ENCODE measurements at regions not wholly inside any gene's neighbourhood (a gene's known extent, or its start where the extent isn't known, plus 50 kb on each side); places are given as distances from the start of the nearest gene placed in this dataset.

- peaks cover 0 to 3% (median 0%) of the 10 kb centered on the region in 11 donors for H3K9me3 Mint-ChIP-seq
- DNase-seq = no peak
- Histone ChIP-seq H3K36me3 (ENCODE audit: control insufficient read depth in 2 of 3, insufficient read depth in 3 of 3, low read length in 3 of 3) (no peaks in the 10 kb centered on the region), H3K27ac (ENCODE audit: low read depth, low read length) (no peak overlapping the region), H3K4me1 (ENCODE audit: control insufficient read depth in 2 of 2, insufficient read depth in 2 of 2, low read length in 2 of 2) (no peaks in the 10 kb centered on the region), H3K27me3 (ENCODE audit: control insufficient read depth in 2 of 2, insufficient read depth in 2 of 2, low read length in 2 of 2) (no peaks in the 10 kb centered on the region), H3K4me3 (ENCODE audit: low read length) (no peak overlapping the region), H3K9me3 (ENCODE audit: control insufficient read depth in 2 of 3, low read length in 3 of 3) (no peaks in the 10 kb centered on the region)
- no peak overlapping the region for H3K27ac Mint-ChIP-seq
- no peaks in the 10 kb centered on the region for H3K36me3 Mint-ChIP-seq
- ChIA-PET POLR2A (no interaction called here), CTCF (no interaction called here)
- ATAC-seq = no peak
- H3K27me3 Mint-ChIP-seq = no peaks in the 10 kb centered on the region
- H3K4me1 Mint-ChIP-seq = no peaks in the 10 kb centered on the region
- intact Hi-C loops (cut with micrococcal nuclease) = no loop called here
- no peak overlapping the region for H3K4me3 Mint-ChIP-seq
These were observed 571.7 kb upstream of the FANCL start for GRCh38 chr2:58812771-58813344.

GRCh38 chr2:58805126-58805525 lies 564.0 kb upstream of the FANCL start:
- Histone ChIP-seq H3K4me3 (ENCODE audit: low read length) (no peak overlapping the region), H3K9me3 (ENCODE audit: control insufficient read depth in 2 of 3, low read length in 3 of 3) (no peaks in the 10 kb centered on the region), H3K27ac (ENCODE audit: low read depth, low read length) (no peak overlapping the region), H3K36me3 (ENCODE audit: control insufficient read depth in 2 of 3, insufficient read depth in 3 of 3, low read length in 3 of 3) (no peaks in the 10 kb centered on the region), H3K27me3 (ENCODE audit: control insufficient read depth in 2 of 2, insufficient read depth in 2 of 2, low read length in 2 of 2) (no peaks in the 10 kb centered on the region), H3K4me1 (ENCODE audit: control insufficient read depth in 2 of 2, insufficient read depth in 2 of 2, low read length in 2 of 2) (no peaks in the 10 kb centered on the region)
- H3K27me3 Mint-ChIP-seq = no peaks in the 10 kb centered on the region
- ATAC-seq (no peak), DNase-seq (no peak)
- peaks cover 0 to 9% (median 0%) of the 10 kb centered on the region in 11 donors for H3K9me3 Mint-ChIP-seq
- intact Hi-C loops (cut with micrococcal nuclease) = no loop called here
- no peak overlapping the region for H3K4me3 Mint-ChIP-seq
- no peak overlapping the region for H3K27ac Mint-ChIP-seq
- H3K36me3 Mint-ChIP-seq = no peaks in the 10 kb centered on the region
- POLR2A ChIA-PET = no interaction called here
- CTCF ChIA-PET = no interaction called here
- no peaks in the 10 kb centered on the region for H3K4me1 Mint-ChIP-seq

GRCh38 chr2:58803192-58803591 lies 562.1 kb upstream of the FANCL start:
- no peaks in the 10 kb centered on the region for H3K27me3 ChIP-seq (ENCODE audit: control insufficient read depth in 2 of 2, insufficient read depth in 2 of 2, low read length in 2 of 2)
- DNase-seq (no peak), ATAC-seq (no peak)
- H3K4me1 ChIP-seq (ENCODE audit: control insufficient read depth in 2 of 2, insufficient read depth in 2 of 2, low read length in 2 of 2) = no peaks in the 10 kb centered on the region
- POLR2A ChIA-PET = no interaction called here
- Mint-ChIP-seq H3K27me3 (no peaks in the 10 kb centered on the region), H3K36me3 (no peaks in the 10 kb centered on the region), H3K27ac (no peak overlapping the region), H3K4me1 (no peaks in the 10 kb centered on the region), H3K9me3 (peaks cover 0 to 9% (median 0%) of the 10 kb centered on the region in 11 donors), H3K4me3 (no peak overlapping the region)
- no peaks in the 10 kb centered on the region for H3K9me3 ChIP-seq (ENCODE audit: control insufficient read depth in 2 of 3, low read length in 3 of 3)
- CTCF ChIA-PET = no interaction called here
- H3K4me3 ChIP-seq (ENCODE audit: low read length) = no peak overlapping the region
- intact Hi-C loops (cut with micrococcal nuclease) = no loop called here
- no peaks in the 10 kb centered on the region for H3K36me3 ChIP-seq (ENCODE audit: control insufficient read depth in 2 of 3, insufficient read depth in 3 of 3, low read length in 3 of 3)
- no peak overlapping the region for H3K27ac ChIP-seq (ENCODE audit: low read depth, low read length)

DNA sequence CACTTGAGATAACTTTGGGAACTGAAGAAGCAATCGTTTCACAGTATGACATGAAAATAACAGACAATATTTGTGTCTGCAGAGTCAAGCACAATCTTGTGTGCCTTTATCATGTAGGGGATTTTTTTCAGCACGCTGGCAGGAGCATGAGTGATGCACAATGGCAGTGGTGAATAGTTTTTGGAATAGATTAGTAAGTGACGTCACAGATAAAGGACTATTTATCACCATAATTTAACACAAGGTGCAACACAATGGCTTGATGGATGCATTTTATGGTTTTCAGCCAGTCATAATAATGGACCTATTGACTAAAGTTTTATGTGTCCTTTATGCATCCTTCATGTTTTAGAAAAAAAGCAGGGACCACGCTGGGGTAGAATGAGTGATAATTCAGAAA lies 559.8 kb upstream of the FANCL start:
- ATAC-seq (no peak), DNase-seq (no peak)
- H3K27ac ChIP-seq (ENCODE audit: low read depth, low read length) = no peak overlapping the region
- no peaks in the 10 kb centered on the region for H3K4me1 Mint-ChIP-seq
- H3K27me3 ChIP-seq (ENCODE audit: control insufficient read depth in 2 of 2, insufficient read depth in 2 of 2, low read length in 2 of 2) = no peaks in the 10 kb centered on the region
- intact Hi-C loops (cut with micrococcal nuclease) = no loop called here
- no peaks in the 10 kb centered on the region for H3K4me1 ChIP-seq (ENCODE audit: control insufficient read depth in 2 of 2, insufficient read depth in 2 of 2, low read length in 2 of 2)
- H3K36me3 Mint-ChIP-seq = no peaks in the 10 kb centered on the region
- H3K9me3 Mint-ChIP-seq = peaks cover 0 to 9% (median 0%) of the 10 kb centered on the region in 11 donors
- POLR2A ChIA-PET = no interaction called here
- no peak overlapping the region for H3K4me3 Mint-ChIP-seq
- no peaks in the 10 kb centered on the region for H3K9me3 ChIP-seq (ENCODE audit: control insufficient read depth in 2 of 3, low read length in 3 of 3)
- no peaks in the 10 kb centered on the region for H3K27me3 Mint-ChIP-seq
- no peak overlapping the region for H3K27ac Mint-ChIP-seq
- no peaks in the 10 kb centered on the region for H3K36me3 ChIP-seq (ENCODE audit: control insufficient read depth in 2 of 3, insufficient read depth in 3 of 3, low read length in 3 of 3)
- H3K4me3 ChIP-seq (ENCODE audit: low read length) = no peak overlapping the region
- CTCF ChIA-PET = no interaction called here

DNA sequence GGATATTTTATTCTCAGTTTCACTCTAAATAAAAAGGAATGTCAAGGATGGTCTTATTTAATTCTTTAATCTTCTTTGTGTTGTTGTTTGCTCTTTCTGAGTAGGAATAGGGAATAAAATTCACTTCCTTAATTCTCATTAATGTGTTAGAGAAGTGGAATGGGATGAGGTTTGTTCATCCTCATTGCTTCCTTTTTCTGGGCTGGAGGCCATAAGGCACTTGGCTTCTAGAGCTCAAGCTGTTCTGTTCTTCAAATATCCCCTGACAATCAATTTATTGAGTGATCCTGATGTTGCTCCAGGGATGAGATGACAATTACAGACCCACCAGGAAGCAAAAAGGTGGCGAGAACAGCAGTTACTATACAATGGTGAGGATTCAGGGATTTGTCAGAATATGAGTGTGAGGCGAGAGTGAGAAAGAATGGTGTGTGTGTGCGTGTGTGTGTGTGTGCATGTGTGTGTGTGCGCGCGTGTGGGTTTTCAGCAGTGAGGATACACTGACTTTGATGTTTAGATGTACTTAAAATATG lies 557.6 kb upstream of the FANCL start:
- H3K4me1 ChIP-seq (ENCODE audit: control insufficient read depth in 2 of 2, insufficient read depth in 2 of 2, low read length in 2 of 2) = no peaks in the 10 kb centered on the region
- ChIA-PET POLR2A (no interaction called here), CTCF (no interaction called here)
- no peak overlapping the region for H3K27ac ChIP-seq (ENCODE audit: low read depth, low read length)
- no peak overlapping the region for H3K4me3 Mint-ChIP-seq
- no peak for ATAC-seq
- H3K36me3 ChIP-seq (ENCODE audit: control insufficient read depth in 2 of 3, insufficient read depth in 3 of 3, low read length in 3 of 3) = no peaks in the 10 kb centered on the region
- no peaks in the 10 kb centered on the region for H3K27me3 Mint-ChIP-seq
- no peak overlapping the region for H3K27ac Mint-ChIP-seq
- intact Hi-C loops (cut with micrococcal nuclease) = no loop called here
- no peaks in the 10 kb centered on the region for H3K9me3 Mint-ChIP-seq
- no peaks in the 10 kb centered on the region for H3K36me3 Mint-ChIP-seq
- no peak overlapping the region for H3K4me3 ChIP-seq (ENCODE audit: low read length)
- no peak for DNase-seq
- no peaks in the 10 kb centered on the region for H3K27me3 ChIP-seq (ENCODE audit: control insufficient read depth in 2 of 2, insufficient read depth in 2 of 2, low read length in 2 of 2)
- H3K4me1 Mint-ChIP-seq = no peaks in the 10 kb centered on the region
- H3K9me3 ChIP-seq (ENCODE audit: control insufficient read depth in 2 of 3, low read length in 3 of 3) = no peaks in the 10 kb centered on the region

DNA sequence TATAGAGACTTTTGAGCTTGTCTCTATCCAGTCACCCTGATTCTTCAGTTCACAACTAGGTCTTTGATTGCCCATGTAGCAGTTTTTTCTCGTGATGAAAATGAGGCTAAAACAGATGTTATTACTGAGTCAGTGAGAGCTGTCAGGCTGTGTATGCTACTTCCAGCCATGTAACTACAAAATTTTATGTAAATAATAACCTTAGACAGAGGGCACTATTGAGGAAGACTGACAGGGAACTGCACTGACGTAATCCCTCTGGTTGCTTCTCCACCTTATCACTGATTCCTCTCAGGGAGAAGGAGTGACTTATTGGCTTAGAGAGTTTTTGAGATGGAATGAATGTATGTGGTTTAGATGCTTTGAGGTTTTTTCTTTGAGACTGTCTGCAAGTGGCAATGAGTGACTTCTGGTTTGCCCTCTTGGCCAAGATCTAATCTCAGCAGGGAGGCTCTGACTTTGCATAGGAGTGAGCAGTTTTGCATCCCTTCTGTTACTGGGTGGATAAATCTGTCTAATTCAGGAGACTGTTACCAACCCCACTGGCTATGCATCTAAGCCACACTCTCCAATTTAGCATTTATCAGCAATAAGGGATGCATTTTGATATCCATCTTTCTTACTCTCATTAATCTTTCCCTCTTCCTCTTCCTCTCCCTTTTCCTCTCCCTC lies 555.2 kb upstream of the FANCL start:
- Mint-ChIP-seq H3K4me3 (no peak overlapping the region), H3K9me3 (peaks cover 0 to 3% (median 0%) of the 10 kb centered on the region in 11 donors), H3K27me3 (peaks cover 0 to 3% (median 0%) of the 10 kb centered on the region in 5 donors), H3K36me3 (no peaks in the 10 kb centered on the region), H3K4me1 (no peaks in the 10 kb centered on the region), H3K27ac (no peak overlapping the region)
- ATAC-seq (no peak), DNase-seq (no peak)
- Histone ChIP-seq H3K27ac (ENCODE audit: low read depth, low read length) (no peak overlapping the region), H3K4me1 (ENCODE audit: control insufficient read depth in 2 of 2, insufficient read depth in 2 of 2, low read length in 2 of 2) (no peaks in the 10 kb centered on the region), H3K4me3 (ENCODE audit: low read length) (no peak overlapping the region), H3K36me3 (ENCODE audit: control insufficient read depth in 2 of 3, insufficient read depth in 3 of 3, low read length in 3 of 3) (no peaks in the 10 kb centered on the region), H3K9me3 (ENCODE audit: control insufficient read depth in 2 of 3, low read length in 3 of 3) (no peaks in the 10 kb centered on the region), H3K27me3 (ENCODE audit: control insufficient read depth in 2 of 2, insufficient read depth in 2 of 2, low read length in 2 of 2) (no peaks in the 10 kb centered on the region)
- ChIA-PET POLR2A (no interaction called here), CTCF (no interaction called here)
- intact Hi-C loops (cut with micrococcal nuclease) = no loop called here

DNA sequence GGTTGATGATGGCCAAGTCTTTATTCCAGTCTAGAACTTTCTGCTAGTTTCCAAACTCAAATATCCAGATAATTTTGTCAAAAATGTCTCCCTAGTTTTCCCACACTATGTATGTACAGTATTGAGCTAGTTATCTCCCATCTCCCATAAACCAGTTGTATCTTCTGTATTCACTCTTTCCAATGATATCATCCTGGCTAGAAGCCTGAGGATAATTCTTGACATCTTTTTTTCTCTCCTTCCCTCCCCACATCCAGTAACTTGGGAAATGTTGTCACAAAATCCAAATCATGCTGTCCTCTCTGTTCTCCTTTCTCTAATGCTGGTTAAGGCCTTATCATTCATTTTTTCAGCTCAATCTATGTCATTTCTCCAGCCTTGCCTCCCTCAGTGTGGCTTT lies 553.8 kb upstream of the FANCL start:
- no peaks in the 10 kb centered on the region for H3K36me3 ChIP-seq (ENCODE audit: control insufficient read depth in 2 of 3, insufficient read depth in 3 of 3, low read length in 3 of 3)
- DNase-seq (no peak), ATAC-seq (no peak)
- H3K27ac Mint-ChIP-seq = no peak overlapping the region
- H3K4me3 ChIP-seq (ENCODE audit: low read length) = no peak overlapping the region
- POLR2A ChIA-PET = no interaction called here
- intact Hi-C loops (cut with micrococcal nuclease) = no loop called here
- no peaks in the 10 kb centered on the region for H3K36me3 Mint-ChIP-seq
- H3K4me3 Mint-ChIP-seq = no peak overlapping the region
- CTCF ChIA-PET = no interaction called here
- no peaks in the 10 kb centered on the region for H3K4me1 ChIP-seq (ENCODE audit: control insufficient read depth in 2 of 2, insufficient read depth in 2 of 2, low read length in 2 of 2)
- H3K27me3 Mint-ChIP-seq = peaks cover 0 to 3% (median 0%) of the 10 kb centered on the region in 5 donors
- no peaks in the 10 kb centered on the region for H3K9me3 ChIP-seq (ENCODE audit: control insufficient read depth in 2 of 3, low read length in 3 of 3)
- no peak overlapping the region for H3K27ac ChIP-seq (ENCODE audit: low read depth, low read length)
- peaks cover 0 to 3% (median 0%) of the 10 kb centered on the region in 11 donors for H3K9me3 Mint-ChIP-seq
- H3K27me3 ChIP-seq (ENCODE audit: control insufficient read depth in 2 of 2, insufficient read depth in 2 of 2, low read length in 2 of 2) = no peaks in the 10 kb centered on the region
- no peaks in the 10 kb centered on the region for H3K4me1 Mint-ChIP-seq

All from naive thymus-derived CD4-positive, alpha-beta T cell (primary cell).